Endothelial cell of umbilical vein (primary cell): ENCODE measurements at regions not wholly inside any gene's neighbourhood (a gene's known extent, or its start where the extent isn't known, plus 50 kb on each side); places are given as distances from the start of the nearest gene placed in this dataset.

Experiments used
- BruUV-seq: library from RNA; stranded (reverse); fragments of 400-500 nt; replicated peaks from 2 replicates; lab custom pipeline; 2021; lab: Mats Ljungman, UMichigan
- CTCF ChIA-PET: fragments of 300-600, 350-600 bp; sonication (Branson Sonifier 250); formaldehyde crosslinking; loops from one replicate; lab custom pipeline; 2021; ENCODE audit warnings: antibody characterized with exemption, inconsistent platforms; lab: Charles Lee
- POLR2A ChIA-PET: fragments of 300-600, 350-600 bp; sonication (Branson Sonifier 250); formaldehyde crosslinking; loops from one replicate; lab custom pipeline; 2021; ENCODE audit warnings: antibody characterized with exemption, inconsistent platforms; lab: Charles Lee
- DNase-seq: peaks from one replicate; pipeline ENCODE4 v3.0.0-alpha.2; 2011; ENCODE audit warnings: low read depth, low spot score
- FAIRE-seq: peaks from 2 replicates; lab custom pipeline; 2011; peaks lifted over from hg19 to GRCh38; lab: Jason Lieb, UNC
- H2AFZ ChIP-seq: 2 replicates; pipeline ENCODE4 v1.6.0; 2012; ENCODE audit warnings: low read depth, low read length, control low read depth, inconsistent platforms
- H3K27ac ChIP-seq: 2 replicates; pipeline ENCODE4 v1.5.1; 2011; ENCODE audit warnings: low read depth, mild to moderate bottlenecking, control low read depth, low read length, moderate library complexity; ENCODE audit not compliant: insufficient read depth
- H3K27me3 ChIP-seq, 2 experiments: 2 replicates each; pipeline versions ENCODE4 v1.6.0 to v1.6.1; 2011; ENCODE audit warnings: low read length in 2 of 2, mixed read lengths in 1 of 2; ENCODE audit not compliant: control insufficient read depth in 2 of 2, insufficient read depth in 2 of 2
- H3K36me3 ChIP-seq, 2 experiments: 2 replicates in 1 of 2; 3 replicates in 1 of 2; pipeline ENCODE4 v1.5.1; 2011; ENCODE audit warnings: low read length in 2 of 2, mild to moderate bottlenecking in 1 of 2, moderate library complexity in 1 of 2; ENCODE audit not compliant: control insufficient read depth in 2 of 2, insufficient read depth in 2 of 2; ENCODE audit errors: extremely low read depth in 1 of 2
- H3K4me1 ChIP-seq: 3 replicates; pipeline ENCODE4 v1.5.1; 2011; ENCODE audit warnings: mild to moderate bottlenecking, low read length; ENCODE audit not compliant: control insufficient read depth, insufficient read depth; ENCODE audit errors: extremely low read depth
- H3K4me2 ChIP-seq: 2 replicates; pipeline ENCODE4 v1.6.1; 2011; ENCODE audit warnings: low read length, control low read depth, mixed read lengths; ENCODE audit not compliant: insufficient read depth
- H3K4me3 ChIP-seq, 3 experiments: fragments of 200-600 bp in 1 of 3; sonication (generic), shearing (Covaris generic) in 1 of 3; replicated peaks in 1 of 3; 2 replicates each; pipeline ENCODE4 v1.5.1; 2011 to 2016; ENCODE audit warnings: control low read depth in 3 of 3, low read length in 3 of 3, mild to moderate bottlenecking in 2 of 3, inconsistent platforms in 1 of 3, low read depth in 1 of 3, moderate library complexity in 1 of 3; ENCODE audit not compliant: insufficient read depth in 1 of 3
- H3K79me2 ChIP-seq: 2 replicates; pipeline ENCODE4 v1.6.0; 2012; ENCODE audit warnings: low read length, inconsistent platforms; ENCODE audit not compliant: control insufficient read depth, insufficient read depth
- H3K9ac ChIP-seq: replicated peaks from 2 replicates; pipeline ENCODE3; 2011; ENCODE audit warnings: low read length, control low read depth; ENCODE audit not compliant: insufficient read depth; ENCODE audit errors: extremely low read depth
- H3K9me1 ChIP-seq: replicated peaks from 3 replicates; pipeline ENCODE4 v1.6.0; 2011; ENCODE audit warnings: mild to moderate bottlenecking, low read length; ENCODE audit not compliant: control insufficient read depth, insufficient read depth; ENCODE audit errors: extremely low read depth
- H3K9me3 ChIP-seq: replicated peaks from 2 replicates; pipeline ENCODE4 v1.5.1; 2012; ENCODE audit warnings: low read length, inconsistent platforms; ENCODE audit not compliant: control insufficient read depth, insufficient read depth
- H4K20me1 ChIP-seq: replicated peaks from 2 replicates; pipeline ENCODE3; 2011; ENCODE audit warnings: mild to moderate bottlenecking, low read length; ENCODE audit not compliant: control insufficient read depth, insufficient read depth; ENCODE audit errors: extremely low read depth
- EZH2 ChIP-seq: IDR thresholded peaks from 2 replicates; pipeline ENCODE4 v1.6.1; 2012; ENCODE audit warnings: borderline replicate concordance, low read depth, mild to moderate bottlenecking, moderate library complexity, low read length, inconsistent platforms; ENCODE audit not compliant: severe bottlenecking
- FOS ChIP-seq: IDR thresholded peaks from 2 replicates; pipeline ENCODE4 v1.6.1; 2011; ENCODE audit warnings: mild to moderate bottlenecking, low read length, moderate library complexity, borderline replicate concordance; ENCODE audit not compliant: insufficient read depth
- GATA2 ChIP-seq: IDR thresholded peaks from 2 replicates; pipeline ENCODE4 v1.7.0; 2011; ENCODE audit warnings: low read depth, mild to moderate bottlenecking, moderate library complexity, mixed read lengths, low read length; ENCODE audit not compliant: insufficient read length, insufficient read depth
- JUN ChIP-seq: IDR thresholded peaks from 2 replicates; pipeline ENCODE4 v1.6.1; 2011; ENCODE audit warnings: borderline replicate concordance, low read depth; ENCODE audit not compliant: insufficient read length, insufficient read depth
- MYC ChIP-seq: IDR thresholded peaks from one replicate; pipeline ENCODE4 v1.6.1; 2011; ENCODE audit warnings: mild to moderate bottlenecking, low read depth, low read length
- POLR2A ChIP-seq: IDR thresholded peaks from 2 replicates; pipeline ENCODE4 v1.6.1; 2012; ENCODE audit warnings: low read depth, mild to moderate bottlenecking, control low read depth, low read length
- POLR2AphosphoS5 ChIP-seq: IDR thresholded peaks from 2 replicates; pipeline ENCODE4 v1.6.1; 2012; ENCODE audit warnings: low read depth, mild to moderate bottlenecking, control low read depth, low read length, moderate library complexity; ENCODE audit not compliant: insufficient read depth
- dilution Hi-C: fragments of 300-500 bp; cut with MboI; formaldehyde crosslinking; loops from one replicate; pipeline ENCODE4 v1.15.0; 2019; ENCODE audit warnings: low sequenced_read_pairs; ENCODE audit not compliant: extremely low pct_ligation_motif_present
- intact Hi-C: fragments of 100-400 bp; cut with micrococcal nuclease; formaldehyde crosslinking; loops from one replicate; pipeline ENCODE4 v1.10.0; 2022
- TF ChIP-seq, protein P1 (sequence below): IDR thresholded peaks from 2 replicates; pipeline ENCODE4 v1.6.1; 2011; ENCODE audit not compliant: insufficient read depth, insufficient read length
- TF ChIP-seq, protein P2 (sequence below), 2 donors: IDR thresholded peaks; 1 replicate in 1 of 2; 2 replicates in 1 of 2; pipeline ENCODE4 v1.5.1; 2011; ENCODE audit warnings: low read length in 2 of 2, mild to moderate bottlenecking in 2 of 2, moderate library complexity in 2 of 2, control low read depth in 1 of 2, inconsistent platforms in 1 of 2, low read depth in 1 of 2; ENCODE audit not compliant: insufficient read depth in 1 of 2; ENCODE audit errors: extremely low read depth in 1 of 2

DNA sequence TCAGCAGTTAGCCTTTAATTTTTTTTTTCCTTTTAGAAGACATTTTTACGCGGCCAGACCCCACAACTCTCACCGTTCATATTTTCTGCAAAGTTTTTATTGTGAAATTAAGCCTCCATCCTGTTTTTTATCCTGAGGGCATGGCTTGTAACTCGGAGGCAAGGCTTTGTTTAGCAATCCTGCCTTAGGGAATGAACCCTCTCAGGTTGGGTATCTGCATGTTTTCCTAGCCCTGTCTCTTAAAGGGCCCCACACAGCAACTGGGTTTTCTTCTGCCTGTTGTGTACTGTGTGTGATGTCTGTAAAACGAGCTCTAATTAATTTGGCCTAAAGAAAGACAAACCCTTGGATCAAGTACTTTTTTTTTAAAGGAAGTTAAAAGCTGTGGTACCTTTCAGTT is 130.2 kb upstream of the COBL start:
- CTCF ChIA-PET = no interaction called here
- dilution Hi-C loops (no loop called here), intact Hi-C loops (no loop called here)
- Histone ChIP-seq H3K9ac (no peak overlapping the region), H3K27ac (no peak overlapping the region), H3K9me1 (no peaks in the 10 kb centered on the region), H3K4me2 (no peak overlapping the region), H3K4me1 (no peaks in the 10 kb centered on the region), H3K27me3 (no peaks in the 10 kb centered on the region), H3K9me3 (peaks cover 1% of the 10 kb centered on the region), H3K36me3 (no peaks in the 10 kb centered on the region), H3K79me2 (no peaks in the 10 kb centered on the region), H2AFZ (no peak overlapping the region), H4K20me1 (no peaks in the 10 kb centered on the region), H3K4me3 (no peak overlapping the region)
- no TSS peak for BruUV-seq
- FAIRE-seq (no peak), DNase-seq (no peak)
- TF ChIP-seq, protein P1, sequence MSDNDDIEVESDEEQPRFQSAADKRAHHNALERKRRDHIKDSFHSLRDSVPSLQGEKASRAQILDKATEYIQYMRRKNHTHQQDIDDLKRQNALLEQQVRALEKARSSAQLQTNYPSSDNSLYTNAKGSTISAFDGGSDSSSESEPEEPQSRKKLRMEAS = no peak
- TF ChIP-seq, protein P2, sequence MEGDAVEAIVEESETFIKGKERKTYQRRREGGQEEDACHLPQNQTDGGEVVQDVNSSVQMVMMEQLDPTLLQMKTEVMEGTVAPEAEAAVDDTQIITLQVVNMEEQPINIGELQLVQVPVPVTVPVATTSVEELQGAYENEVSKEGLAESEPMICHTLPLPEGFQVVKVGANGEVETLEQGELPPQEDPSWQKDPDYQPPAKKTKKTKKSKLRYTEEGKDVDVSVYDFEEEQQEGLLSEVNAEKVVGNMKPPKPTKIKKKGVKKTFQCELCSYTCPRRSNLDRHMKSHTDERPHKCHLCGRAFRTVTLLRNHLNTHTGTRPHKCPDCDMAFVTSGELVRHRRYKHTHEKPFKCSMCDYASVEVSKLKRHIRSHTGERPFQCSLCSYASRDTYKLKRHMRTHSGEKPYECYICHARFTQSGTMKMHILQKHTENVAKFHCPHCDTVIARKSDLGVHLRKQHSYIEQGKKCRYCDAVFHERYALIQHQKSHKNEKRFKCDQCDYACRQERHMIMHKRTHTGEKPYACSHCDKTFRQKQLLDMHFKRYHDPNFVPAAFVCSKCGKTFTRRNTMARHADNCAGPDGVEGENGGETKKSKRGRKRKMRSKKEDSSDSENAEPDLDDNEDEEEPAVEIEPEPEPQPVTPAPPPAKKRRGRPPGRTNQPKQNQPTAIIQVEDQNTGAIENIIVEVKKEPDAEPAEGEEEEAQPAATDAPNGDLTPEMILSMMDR (IDR thresholded peaks at IDR 0.05; ENCODE audit: extremely low read depth in 1 of 2, insufficient read depth in 1 of 2, low read depth in 1 of 2, low read length in 2 of 2) = no peak
- TF ChIP-seq FOS (no peak), GATA2 (no peak), POLR2AphosphoS5 (no peak), POLR2A (no peak), JUN (no peak), MYC (no peak), EZH2 (no peak)
- POLR2A ChIA-PET = no interaction called here
